Stimulated activated naive B cell treated with anti-CD40 and anti-IgM and Interleukin-4, amounts not matched to agents 10 μg/mL and 1 μg/mL and 100 μg/mL, for 72 hours (primary cell): ENCODE measurements at regions not wholly inside any gene's neighbourhood (a gene's known extent, or its start where the extent isn't known, plus 50 kb on each side); places are given as distances from the start of the nearest gene placed in this dataset.
"Not testable (repeated sequence)": the region's sequence is repeated elsewhere in the genome, so short reads cannot be mapped to it uniquely, and the experiment has no call there.

Experiments used
- ATAC-seq, 2 donors: fragments of 150-1000 bp; cut with Tn5 transposase; replicated peaks; 2 replicates each; pipeline ENCODE4 v1.10.0; 2021; ENCODE audit warnings: moderate library complexity in 1 of 2
- DNase-seq: peaks from one replicate; pipeline ENCODE4 v3.0.0; 2021
- H3K27ac Mint-ChIP-seq: one replicate; pipeline ENCODE4 v1.8.0; 2022; ENCODE audit warnings: mild to moderate bottlenecking, mixed read lengths
- H3K27me3 Mint-ChIP-seq, 2 donors: one replicate each; pipeline ENCODE4 v1.8.0; 2022; ENCODE audit warnings: mixed read lengths in 2 of 2
- H3K36me3 Mint-ChIP-seq, 2 donors: one replicate each; pipeline ENCODE4 v1.8.0; 2022; ENCODE audit warnings: mixed read lengths in 2 of 2, mild to moderate bottlenecking in 1 of 2
- H3K4me1 Mint-ChIP-seq, 2 donors: one replicate each; pipeline ENCODE4 v1.8.0; 2022; ENCODE audit warnings: mixed read lengths in 2 of 2, mild to moderate bottlenecking in 1 of 2
- H3K4me3 Mint-ChIP-seq, 2 donors: one replicate each; pipeline ENCODE4 v1.8.0; 2022; ENCODE audit warnings: mild to moderate bottlenecking in 2 of 2, mixed read lengths in 2 of 2, moderate library complexity in 1 of 2
- H3K9me3 Mint-ChIP-seq, 2 donors: one replicate each; pipeline ENCODE4 v1.8.0; 2022; ENCODE audit warnings: mixed read lengths in 2 of 2, mild to moderate bottlenecking in 1 of 2

DNA sequence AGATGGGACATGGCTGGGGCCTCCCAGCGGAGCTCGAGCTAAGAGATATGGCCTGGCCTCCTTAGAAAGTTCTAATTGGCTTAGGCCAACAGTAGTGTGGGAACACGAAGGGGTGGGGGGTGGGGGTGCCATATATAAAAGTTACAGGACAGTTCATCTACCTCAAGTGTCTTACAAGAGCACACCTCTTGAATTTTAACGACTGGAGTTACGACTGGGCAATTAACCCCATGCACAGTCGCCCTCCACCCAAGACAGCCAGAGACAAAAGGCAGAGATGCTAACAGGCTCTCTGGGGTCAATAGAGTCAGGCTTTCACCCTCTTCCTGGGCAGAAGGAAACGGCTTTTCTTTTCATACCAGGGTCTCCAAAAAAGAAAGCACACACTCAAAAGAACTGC is 302.2 kb downstream of the BCOR start:
- Mint-ChIP-seq H3K9me3 (no peaks in the 10 kb centered on the region), H3K36me3 (no peaks in the 10 kb centered on the region), H3K4me1 (no peaks in the 10 kb centered on the region), H3K27me3 (peaks cover 0 to 3% of the 10 kb centered on the region in 2 donors), H3K4me3 (no peak overlapping the region), H3K27ac (no peak overlapping the region)
- DNase-seq (no peak), ATAC-seq (no peak)

DNA sequence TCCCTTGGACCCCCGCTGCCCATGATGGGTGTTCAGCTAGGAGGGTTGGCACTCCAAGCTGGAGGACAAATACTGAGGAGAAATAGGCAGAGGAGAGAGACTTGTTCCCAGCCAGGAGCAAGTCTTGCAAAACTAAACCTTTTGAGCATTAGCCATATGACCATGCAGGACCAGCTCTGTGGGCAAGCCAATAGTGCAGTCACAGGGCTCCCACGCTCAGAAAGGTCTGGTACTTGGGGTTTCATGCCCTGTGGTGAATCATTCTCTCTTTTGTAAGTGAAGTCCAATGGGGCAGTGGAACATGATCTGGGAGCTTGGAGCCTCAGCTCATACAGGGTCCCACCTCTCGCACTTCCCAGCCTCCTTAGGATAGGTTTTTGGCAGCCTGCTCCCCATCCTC is 300.9 kb downstream of the BCOR start:
- Mint-ChIP-seq H3K4me3 (no peak overlapping the region), H3K27me3 (peaks cover 0 to 6% of the 10 kb centered on the region in 2 donors), H3K9me3 (no peaks in the 10 kb centered on the region), H3K27ac (no peak overlapping the region), H3K36me3 (no peaks in the 10 kb centered on the region), H3K4me1 (no peaks in the 10 kb centered on the region)
- DNase-seq (no peak), ATAC-seq (no peak)

GRCh38 chrX:39798488-39798887 is 299.3 kb downstream of the BCOR start:
- H3K36me3 Mint-ChIP-seq, H3K27me3 Mint-ChIP-seq, DNase-seq, H3K4me1 Mint-ChIP-seq, H3K9me3 Mint-ChIP-seq, H3K4me3 Mint-ChIP-seq, ATAC-seq, H3K27ac Mint-ChIP-seq: not testable (repeated sequence)

DNA sequence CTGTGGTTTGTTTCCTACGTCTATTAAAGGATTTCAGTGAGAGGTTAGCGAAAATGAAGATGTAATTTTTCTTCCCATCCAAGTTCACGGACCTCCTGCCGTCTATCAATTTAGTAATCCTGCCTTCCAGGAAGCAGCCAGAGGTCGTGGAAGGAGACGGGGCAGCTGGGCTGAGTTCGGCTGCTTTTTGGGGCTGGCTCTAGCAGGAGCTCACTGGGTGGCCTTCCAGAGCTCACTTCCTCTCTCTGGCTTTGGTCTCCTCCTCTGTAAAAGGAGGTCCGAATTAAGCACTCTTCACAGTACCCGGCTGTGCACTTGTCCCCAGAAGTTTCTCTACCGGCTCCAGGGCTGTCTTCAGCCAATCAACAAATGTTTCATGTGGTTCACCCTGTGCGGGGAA is 295.4 kb downstream of the BCOR start:
- H3K27ac Mint-ChIP-seq, result no peak overlapping the region
- H3K4me1 Mint-ChIP-seq, result peaks cover 0 to 5% of the 10 kb centered on the region in 2 donors
- no peak overlapping the region for H3K4me3 Mint-ChIP-seq
- H3K9me3 Mint-ChIP-seq, result peaks cover 3 to 5% of the 10 kb centered on the region in 2 donors
- ATAC-seq (no peak), DNase-seq (no peak)
- peaks cover 2 to 6% of the 10 kb centered on the region in 2 donors for H3K36me3 Mint-ChIP-seq
- H3K27me3 Mint-ChIP-seq, result peaks cover 0 to 13% of the 10 kb centered on the region in 2 donors

DNA sequence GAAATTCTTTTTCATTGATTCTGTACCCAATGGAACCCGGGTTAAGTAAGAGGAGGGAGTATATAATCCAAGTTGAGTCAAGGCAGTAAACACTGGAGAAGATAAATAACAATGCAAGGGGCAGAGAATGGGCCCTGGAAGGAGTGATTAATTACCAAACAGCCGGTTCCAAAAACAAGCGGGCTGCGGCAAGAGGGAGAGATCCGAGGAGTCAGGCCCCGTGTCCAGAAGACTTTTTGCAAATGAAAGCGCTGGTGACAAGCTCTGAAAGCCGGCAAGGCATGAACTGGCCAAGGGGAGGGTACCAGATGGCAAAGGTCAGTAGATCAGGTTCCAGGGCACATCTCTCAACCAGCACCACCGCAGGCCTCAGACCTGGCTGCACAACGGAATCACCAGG is 294.9 kb downstream of the BCOR start:
- H3K4me1 Mint-ChIP-seq, result peaks cover 0 to 5% of the 10 kb centered on the region in 2 donors
- H3K9me3 Mint-ChIP-seq, result peaks cover 3 to 5% of the 10 kb centered on the region in 2 donors
- H3K36me3 Mint-ChIP-seq, result peaks cover 2 to 6% of the 10 kb centered on the region in 2 donors
- ATAC-seq, result no peak
- no peak overlapping the region for H3K27ac Mint-ChIP-seq
- no peak overlapping the region for H3K4me3 Mint-ChIP-seq
- peaks cover 0 to 11% of the 10 kb centered on the region in 2 donors for H3K27me3 Mint-ChIP-seq
- no peak for DNase-seq

DNA sequence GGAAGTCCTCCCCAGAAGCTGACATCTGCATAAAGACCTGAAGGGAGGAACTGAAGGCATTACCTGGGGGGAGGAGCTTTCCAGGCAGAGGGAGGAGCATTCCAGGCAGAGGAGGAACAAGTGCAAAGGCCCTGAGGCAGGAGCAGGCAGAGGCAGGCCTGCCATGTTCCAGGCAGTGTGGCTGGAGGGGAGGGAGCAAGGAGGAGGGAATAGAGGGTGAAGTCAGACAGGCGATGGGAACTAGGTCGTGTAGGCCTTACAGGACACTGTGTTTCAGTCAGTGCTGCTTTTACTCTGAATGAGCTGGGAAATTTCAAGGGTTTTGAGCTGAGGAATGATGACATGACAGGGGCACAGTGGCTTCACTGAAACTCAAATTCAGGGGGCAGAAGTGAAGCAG is 292.7 kb downstream of the BCOR start:
- Mint-ChIP-seq H3K36me3 (peaks cover 2 to 6% of the 10 kb centered on the region in 2 donors), H3K9me3 (peaks cover 3 to 5% of the 10 kb centered on the region in 2 donors), H3K27ac (no peak overlapping the region), H3K4me1 (peaks cover 0 to 5% of the 10 kb centered on the region in 2 donors), H3K4me3 (no peak overlapping the region), H3K27me3 (peaks cover 8 to 28% of the 10 kb centered on the region in 2 donors)
- no peak for ATAC-seq
- DNase-seq, result no peak

DNA sequence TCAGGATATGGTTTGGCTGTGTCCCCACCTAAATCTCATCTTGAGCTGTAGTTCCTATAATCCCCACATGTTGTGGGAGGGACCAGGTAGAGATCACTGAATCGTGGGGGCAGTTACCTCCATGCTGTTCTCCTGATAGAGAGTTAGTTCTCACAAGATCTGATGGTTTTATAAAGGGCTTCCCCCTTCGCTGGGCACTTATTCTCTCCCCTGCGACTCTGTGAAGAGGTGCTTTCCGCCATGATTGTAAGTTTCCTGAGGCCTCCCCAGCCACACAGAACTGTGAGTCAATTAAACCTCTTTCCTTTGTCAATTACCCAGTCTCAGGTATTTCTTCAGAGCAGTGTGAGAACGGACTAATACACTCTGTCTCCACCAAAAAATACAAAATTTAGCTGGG is 291.9 kb downstream of the BCOR start:
- peaks cover 3 to 5% of the 10 kb centered on the region in 2 donors for H3K9me3 Mint-ChIP-seq
- DNase-seq (no peak), ATAC-seq (no peak)
- no peak overlapping the region for H3K4me3 Mint-ChIP-seq
- H3K27me3 Mint-ChIP-seq, result peaks cover 16 to 36% of the 10 kb centered on the region in 2 donors
- H3K27ac Mint-ChIP-seq, result no peak overlapping the region
- peaks cover 0 to 5% of the 10 kb centered on the region in 2 donors for H3K4me1 Mint-ChIP-seq
- H3K36me3 Mint-ChIP-seq, result peaks cover 2 to 6% of the 10 kb centered on the region in 2 donors

DNA sequence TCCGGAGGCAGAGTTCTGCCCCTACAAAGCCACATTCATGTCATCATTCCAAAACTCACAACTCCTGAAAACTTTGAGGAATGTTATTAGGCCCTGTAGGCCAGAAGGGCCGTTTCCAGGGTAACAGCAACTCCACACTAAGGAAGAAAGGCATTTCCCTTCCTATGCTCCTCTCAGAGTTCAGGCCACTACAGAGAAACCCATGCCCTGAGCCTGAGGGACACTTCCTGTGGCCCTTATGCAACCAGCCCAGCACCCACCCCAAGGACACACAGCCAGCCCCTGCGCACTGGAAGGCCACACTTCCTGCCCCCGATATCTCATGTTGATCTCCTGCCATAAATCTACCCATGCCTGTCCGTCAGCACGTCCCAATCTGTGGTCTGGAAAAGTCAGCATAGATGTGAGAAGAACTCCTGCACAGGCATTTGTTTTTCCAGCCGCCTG is 289.3 kb downstream of the BCOR start:
- Mint-ChIP-seq H3K4me1 (peaks cover 0 to 5% of the 10 kb centered on the region in 2 donors), H3K36me3 (peaks cover 2 to 6% of the 10 kb centered on the region in 2 donors), H3K4me3 (no peak overlapping the region), H3K9me3 (peaks cover 3 to 5% of the 10 kb centered on the region in 2 donors), H3K27me3 (peaks cover 19 to 43% of the 10 kb centered on the region in 2 donors), H3K27ac (no peak overlapping the region)
- no peak for DNase-seq
- ATAC-seq, result no peak

GRCh38 chrX:39809331-39809730 is 288.4 kb downstream of the BCOR start:
- ATAC-seq, result no peak
- no peak for DNase-seq
- H3K36me3 Mint-ChIP-seq, result peaks cover 2 to 6% of the 10 kb centered on the region in 2 donors
- peaks cover 19 to 51% of the 10 kb centered on the region in 2 donors for H3K27me3 Mint-ChIP-seq
- peaks cover 0 to 7% of the 10 kb centered on the region in 2 donors for H3K4me1 Mint-ChIP-seq
- peaks cover 3 to 5% of the 10 kb centered on the region in 2 donors for H3K9me3 Mint-ChIP-seq
- H3K4me3 Mint-ChIP-seq, result no peak overlapping the region
- H3K27ac Mint-ChIP-seq, result no peak overlapping the region

GRCh38 chrX:39810901-39811300 is 286.9 kb downstream of the BCOR start:
- ATAC-seq, result no peak
- peaks cover 0 to 6% of the 10 kb centered on the region in 2 donors for H3K36me3 Mint-ChIP-seq
- no peak overlapping the region for H3K4me3 Mint-ChIP-seq
- no peak overlapping the region for H3K27ac Mint-ChIP-seq
- no peak for DNase-seq
- peaks cover 6 to 14% of the 10 kb centered on the region in 2 donors for H3K4me1 Mint-ChIP-seq
- H3K27me3 Mint-ChIP-seq, result peaks cover 19 to 47% of the 10 kb centered on the region in 2 donors
- H3K9me3 Mint-ChIP-seq, result peaks cover 0 to 5% of the 10 kb centered on the region in 2 donors

- Mint-ChIP-seq H3K27ac (no peak overlapping the region), H3K4me1 (peaks cover 7 to 10% of the 10 kb centered on the region in 2 donors), H3K36me3 (peaks cover 0 to 2% of the 10 kb centered on the region in 2 donors), H3K4me3 (no peak overlapping the region), H3K27me3 (peaks cover 19 to 47% of the 10 kb centered on the region in 2 donors), H3K9me3 (peaks cover 0 to under 1% of the 10 kb centered on the region in 2 donors)
- DNase-seq (no peak), ATAC-seq (no peak)
Observed at GRCh38 chrX:39811376-39811775, 286.4 kb downstream of the BCOR start.

- Mint-ChIP-seq H3K27me3 (peaks cover 19 to 54% of the 10 kb centered on the region in 2 donors), H3K9me3 (no peaks in the 10 kb centered on the region), H3K4me3 (no peak overlapping the region), H3K4me1 (peaks cover 12% of the 10 kb centered on the region in 2 donors), H3K27ac (no peak overlapping the region), H3K36me3 (no peaks in the 10 kb centered on the region)
- ATAC-seq (no peak), DNase-seq (no peak)
Observed at GRCh38 chrX:39813631-39814277, 284.0 kb downstream of the BCOR start.

DNA sequence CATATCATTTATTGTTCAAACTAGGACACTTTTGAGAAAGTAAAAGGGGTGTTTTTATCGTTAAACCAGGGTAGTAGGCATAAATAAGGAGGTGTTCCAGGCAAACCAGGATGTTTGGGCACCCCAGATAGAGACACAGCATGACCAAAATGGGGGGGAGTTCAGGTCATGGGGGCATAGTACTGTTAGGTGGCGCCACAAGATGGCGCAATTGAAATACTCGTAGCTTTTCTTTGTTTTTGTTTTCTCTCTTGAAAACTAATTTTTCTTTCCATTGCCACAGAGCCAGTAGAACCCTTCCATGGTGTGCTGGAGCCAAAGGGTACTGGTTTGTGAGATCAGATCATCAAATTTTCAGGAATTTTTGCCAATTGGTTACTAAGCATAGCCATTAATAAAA is 283.4 kb downstream of the BCOR start:
- DNase-seq, result no peak
- Mint-ChIP-seq H3K4me3 (no peak overlapping the region), H3K27me3 (peaks cover 19 to 54% of the 10 kb centered on the region in 2 donors), H3K36me3 (no peaks in the 10 kb centered on the region), H3K4me1 (peaks cover 12% of the 10 kb centered on the region in 2 donors), H3K9me3 (no peaks in the 10 kb centered on the region), H3K27ac (no peak overlapping the region)
- ATAC-seq, result no peak

DNA sequence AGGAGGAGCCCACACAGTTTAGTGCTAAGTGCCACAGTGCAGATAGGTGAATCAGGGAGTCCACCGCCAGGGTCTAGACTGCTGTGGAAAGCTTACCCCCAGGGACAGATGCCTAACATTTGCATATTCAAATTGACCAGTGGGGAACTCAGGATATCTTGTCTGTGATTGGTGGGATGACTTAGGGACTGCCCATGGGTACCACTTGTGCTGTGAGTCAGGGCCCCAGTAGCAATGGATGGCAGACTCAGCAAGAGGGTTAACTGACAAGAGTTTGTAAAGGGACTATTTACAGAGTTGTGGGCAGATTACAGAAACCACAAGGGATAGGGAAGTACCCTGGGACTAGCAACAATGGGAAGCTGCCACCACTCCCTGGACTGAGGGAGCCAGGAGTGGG is 282.1 kb downstream of the BCOR start:
- H3K36me3 Mint-ChIP-seq, result no peaks in the 10 kb centered on the region
- peak overlapping the region; percentile 70 for H3K27ac Mint-ChIP-seq
- ATAC-seq (peak; percentile 97), DNase-seq (peak; percentile 54)
- no peaks in the 10 kb centered on the region for H3K9me3 Mint-ChIP-seq
- H3K4me1 Mint-ChIP-seq, result peaks cover 12 to 15% of the 10 kb centered on the region in 2 donors
- peak overlapping the region in 1 of 2 donors; percentile 25 for H3K4me3 Mint-ChIP-seq
- peaks cover 13 to 54% of the 10 kb centered on the region in 2 donors for H3K27me3 Mint-ChIP-seq
